NT2/D1 (cell line): ENCODE measurements at regions not wholly inside any gene's neighbourhood (a gene's known extent, or its start where the extent isn't known, plus 50 kb on each side); places are given as distances from the start of the nearest gene placed in this dataset.

ENCODE experiments used
- SUZ12 ChIP-seq: IDR thresholded peaks from 2 replicates; pipeline ENCODE4 v1.6.1; 2011; ENCODE audit not compliant: insufficient read length, insufficient read depth; ENCODE audit errors: extremely low read depth
- ZNF274 ChIP-seq: IDR thresholded peaks from 2 replicates; pipeline ENCODE4 v1.6.1; 2011; ENCODE audit warnings: mild to moderate bottlenecking, low read depth, low read length

DNA sequence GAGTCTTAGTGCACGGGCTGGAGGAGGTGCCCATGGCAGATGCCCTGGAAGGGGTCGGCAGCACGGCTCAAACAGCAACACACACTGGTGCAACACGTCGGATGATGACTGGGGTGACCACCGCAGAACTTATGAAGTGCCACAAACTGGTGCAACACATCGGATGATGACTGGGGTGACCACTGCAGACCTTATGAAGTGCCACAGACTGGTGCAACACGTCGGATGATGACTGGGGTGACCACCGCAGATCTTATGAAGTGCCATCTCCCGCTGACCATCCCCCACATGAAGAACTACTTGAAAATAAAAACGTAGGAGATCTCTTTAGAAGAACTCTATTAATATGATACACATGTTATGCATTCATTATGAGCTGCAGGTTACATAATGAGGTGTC, 218.3 kb downstream of the TBXT start:
- TF ChIP-seq SUZ12 (no peak), ZNF274 (no peak)
